Endothelial cell of umbilical vein (primary cell): ENCODE measurements at regions not wholly inside any gene's neighbourhood (a gene's known extent, or its start where the extent isn't known, plus 50 kb on each side); places are given as distances from the start of the nearest gene placed in this dataset.

Experiments used
- MYC ChIP-seq: IDR thresholded peaks from one replicate; pipeline ENCODE4 v1.6.1; 2011; ENCODE audit warnings: mild to moderate bottlenecking, low read depth, low read length
- POLR2AphosphoS5 ChIP-seq: IDR thresholded peaks from 2 replicates; pipeline ENCODE4 v1.6.1; 2012; ENCODE audit warnings: low read depth, mild to moderate bottlenecking, control low read depth, low read length, moderate library complexity; ENCODE audit not compliant: insufficient read depth
- TF ChIP-seq, protein P1 (sequence below), 2 donors: IDR thresholded peaks; 1 replicate in 1 of 2; 2 replicates in 1 of 2; pipeline ENCODE4 v1.5.1; 2011; ENCODE audit warnings: low read length in 2 of 2, mild to moderate bottlenecking in 2 of 2, moderate library complexity in 2 of 2, control low read depth in 1 of 2, inconsistent platforms in 1 of 2, low read depth in 1 of 2; ENCODE audit not compliant: insufficient read depth in 1 of 2; ENCODE audit errors: extremely low read depth in 1 of 2

DNA sequence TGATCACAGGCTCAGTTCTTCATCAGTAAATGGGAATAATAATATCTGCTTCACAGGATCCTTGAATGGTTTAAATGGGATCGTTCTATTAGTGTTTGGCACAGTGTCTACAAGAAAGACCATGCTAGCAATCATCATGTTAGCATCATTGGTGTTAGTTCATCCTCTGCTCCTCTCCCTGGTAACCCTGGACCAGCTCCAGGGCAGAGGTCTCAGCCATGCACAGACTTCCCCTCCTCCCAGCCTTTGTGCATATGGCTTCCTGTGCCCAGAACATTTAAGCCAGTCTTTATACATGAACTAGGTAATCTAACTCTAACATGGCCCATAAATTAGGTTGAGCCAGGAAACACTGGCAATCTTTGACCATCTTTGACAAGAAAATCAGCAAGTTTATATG lies 180.2 kb downstream of the EPM2A start:
- no peak for TF ChIP-seq POLR2AphosphoS5
- TF ChIP-seq, protein P1, sequence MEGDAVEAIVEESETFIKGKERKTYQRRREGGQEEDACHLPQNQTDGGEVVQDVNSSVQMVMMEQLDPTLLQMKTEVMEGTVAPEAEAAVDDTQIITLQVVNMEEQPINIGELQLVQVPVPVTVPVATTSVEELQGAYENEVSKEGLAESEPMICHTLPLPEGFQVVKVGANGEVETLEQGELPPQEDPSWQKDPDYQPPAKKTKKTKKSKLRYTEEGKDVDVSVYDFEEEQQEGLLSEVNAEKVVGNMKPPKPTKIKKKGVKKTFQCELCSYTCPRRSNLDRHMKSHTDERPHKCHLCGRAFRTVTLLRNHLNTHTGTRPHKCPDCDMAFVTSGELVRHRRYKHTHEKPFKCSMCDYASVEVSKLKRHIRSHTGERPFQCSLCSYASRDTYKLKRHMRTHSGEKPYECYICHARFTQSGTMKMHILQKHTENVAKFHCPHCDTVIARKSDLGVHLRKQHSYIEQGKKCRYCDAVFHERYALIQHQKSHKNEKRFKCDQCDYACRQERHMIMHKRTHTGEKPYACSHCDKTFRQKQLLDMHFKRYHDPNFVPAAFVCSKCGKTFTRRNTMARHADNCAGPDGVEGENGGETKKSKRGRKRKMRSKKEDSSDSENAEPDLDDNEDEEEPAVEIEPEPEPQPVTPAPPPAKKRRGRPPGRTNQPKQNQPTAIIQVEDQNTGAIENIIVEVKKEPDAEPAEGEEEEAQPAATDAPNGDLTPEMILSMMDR (IDR thresholded peaks at IDR 0.05; ENCODE audit: extremely low read depth in 1 of 2, insufficient read depth in 1 of 2, low read depth in 1 of 2, low read length in 2 of 2) = no peak
- TF ChIP-seq MYC = no peak
